IMR-90 (cell line): ENCODE measurements at regions not wholly inside any gene's neighbourhood (a gene's known extent, or its start where the extent isn't known, plus 50 kb on each side); places are given as distances from the start of the nearest gene placed in this dataset.

Experiments used
- ATAC-seq: fragments of 200-7000 bp; cut with Tn5 transposase; 2 replicates; pipeline ENCODE4 v1.9.1; 2020; ENCODE audit warnings: low read depth, mild to moderate bottlenecking, moderate library complexity
- BruUV-seq: library from RNA; stranded (reverse); fragments of 400-500 nt; replicated peaks from 2 replicates; lab custom pipeline; 2021; lab: Mats Ljungman, UMichigan
- CTCF ChIA-PET: fragments of 300-600 bp; formaldehyde crosslinking; extraction: SDS; loops from one replicate; lab custom pipeline; 2021; ENCODE audit warnings: antibody characterized with exemption; lab: Yijun Ruan, JAX
- POLR2A ChIA-PET: fragments of 300-600 bp; sonication (Branson Sonifier 250); formaldehyde crosslinking; loops from one replicate; lab custom pipeline; 2022; ENCODE audit warnings: antibody characterized with exemption; ENCODE audit not compliant: unreplicated experiment; lab: Charles Lee
- DNase-seq: peaks from one replicate; pipeline ENCODE4 v3.0.0; 2013
- H2AFZ ChIP-seq: replicated peaks from 2 replicates; pipeline ENCODE3; 2013; ENCODE audit warnings: low read length, mild to moderate bottlenecking; ENCODE audit not compliant: poor library complexity
- H2AK5ac ChIP-seq: 2 replicates; pipeline ENCODE4 v1.6.1; 2013; ENCODE audit warnings: low read depth, low read length, inconsistent platforms
- H2AK9ac ChIP-seq: replicated peaks from 2 replicates; pipeline ENCODE3; 2013; ENCODE audit warnings: mild to moderate bottlenecking, low read depth, low read length, moderate library complexity; ENCODE audit not compliant: poor library complexity
- H2BK120ac ChIP-seq: 2 replicates; pipeline ENCODE4 v1.6.1; 2013; ENCODE audit warnings: low read depth, low read length, inconsistent platforms
- H2BK15ac ChIP-seq: 3 replicates; pipeline ENCODE4 v1.6.1; 2013; ENCODE audit warnings: low read depth, low read length, inconsistent platforms
- H2BK20ac ChIP-seq: 2 replicates; pipeline ENCODE4 v1.6.1; 2013; ENCODE audit warnings: low read depth, mild to moderate bottlenecking, inconsistent platforms, low read length, moderate library complexity
- H2BK5ac ChIP-seq: 2 replicates; pipeline ENCODE4 v1.6.1; 2013; ENCODE audit warnings: mild to moderate bottlenecking, low read depth, low read length, inconsistent platforms; ENCODE audit not compliant: poor library complexity, severe bottlenecking
- H3K14ac ChIP-seq: replicated peaks from 2 replicates; pipeline ENCODE4 v1.6.1; 2013; ENCODE audit warnings: low read depth, low read length, inconsistent platforms
- H3K18ac ChIP-seq: 2 replicates; pipeline ENCODE4 v1.6.1; 2013; ENCODE audit warnings: low read depth, low read length, control low read depth
- H3K23ac ChIP-seq: 2 replicates; pipeline ENCODE4 v1.6.1; 2013; ENCODE audit warnings: low read depth, low read length, inconsistent platforms
- H3K27ac ChIP-seq: 2 replicates; pipeline ENCODE4 v1.5.1; 2013; ENCODE audit warnings: mild to moderate bottlenecking, control low read depth, low read length; ENCODE audit not compliant: insufficient read depth
- H3K27me3 ChIP-seq: 2 replicates; pipeline ENCODE4 v1.6.1; 2013; ENCODE audit warnings: low read length; ENCODE audit not compliant: control insufficient read depth, insufficient read depth
- H3K36me3 ChIP-seq: 2 replicates; pipeline ENCODE4 v1.6.1; 2013; ENCODE audit warnings: low read length, mixed read lengths; ENCODE audit not compliant: control insufficient read depth, insufficient read depth
- H3K4ac ChIP-seq: 2 replicates; pipeline ENCODE4 v1.6.1; 2013; ENCODE audit warnings: low read depth, low read length, inconsistent platforms
- H3K4me1 ChIP-seq: 2 replicates; pipeline ENCODE4 v1.6.1; 2013; ENCODE audit warnings: low read length, mixed read lengths; ENCODE audit not compliant: control insufficient read depth, insufficient read depth
- H3K4me2 ChIP-seq: 2 replicates; pipeline ENCODE4 v1.6.1; 2013; ENCODE audit warnings: low read depth, mild to moderate bottlenecking, control low read depth, low read length, moderate library complexity
- H3K4me3 ChIP-seq: 2 replicates; pipeline ENCODE4 v1.5.1; 2013; ENCODE audit warnings: low read depth, mild to moderate bottlenecking, control low read depth, low read length, moderate library complexity; ENCODE audit not compliant: insufficient read depth
- H3K56ac ChIP-seq: 2 replicates; pipeline ENCODE4 v1.6.1; 2013; ENCODE audit warnings: low read length, inconsistent platforms; ENCODE audit not compliant: insufficient read depth; ENCODE audit errors: extremely low read depth
- H3K79me1 ChIP-seq, 2 experiments: 2 replicates each; pipeline ENCODE4 v1.6.1; 2013; ENCODE audit warnings: low read length in 2 of 2, inconsistent platforms in 1 of 2, low read depth in 1 of 2
- H3K9ac ChIP-seq: 2 replicates; pipeline ENCODE4 v1.6.1; 2013; ENCODE audit warnings: low read depth, low read length, control low read depth
- H3K9me1 ChIP-seq: 2 replicates; pipeline ENCODE4 v1.6.1; 2013; ENCODE audit warnings: low read length, inconsistent platforms; ENCODE audit not compliant: insufficient read depth
- H3K9me3 ChIP-seq: 2 replicates; pipeline ENCODE4 v1.6.1; 2013; ENCODE audit warnings: low read length; ENCODE audit not compliant: control insufficient read depth, insufficient read depth
- H4K20me1 ChIP-seq: 2 replicates; pipeline ENCODE4 v1.6.1; 2013; ENCODE audit warnings: low read length, inconsistent platforms; ENCODE audit not compliant: insufficient read depth
- H4K5ac ChIP-seq: 2 replicates; pipeline ENCODE4 v1.6.1; 2013; ENCODE audit warnings: mild to moderate bottlenecking, low read depth, low read length, control low read depth
- H4K8ac ChIP-seq, 2 experiments: 2 replicates each; pipeline ENCODE4 v1.6.1; 2013; ENCODE audit warnings: low read depth in 2 of 2, low read length in 2 of 2, control low read depth in 1 of 2, inconsistent platforms in 1 of 2
- H4K91ac ChIP-seq: 2 replicates; pipeline ENCODE4 v1.6.1; 2013; ENCODE audit warnings: low read depth, low read length, inconsistent platforms; ENCODE audit not compliant: insufficient read depth
- BHLHE40 ChIP-seq: fragments of 150-350 bp; IDR thresholded peaks from 2 replicates; pipeline ENCODE4 v1.6.1; 2016; ENCODE audit warnings: mild to moderate bottlenecking, low read depth, low read length
- CEBPB ChIP-seq: IDR thresholded peaks from 2 replicates; pipeline ENCODE4 v1.6.1; 2012; ENCODE audit warnings: low read depth, low read length, improper control_type of control experiment
- FOS ChIP-seq: fragments of 150-350 bp; IDR thresholded peaks from 2 replicates; pipeline ENCODE4 v1.6.1; 2016; ENCODE audit warnings: low read depth, low read length
- MAFK ChIP-seq: IDR thresholded peaks from 2 replicates; pipeline ENCODE4 v1.6.1; 2012; ENCODE audit warnings: low read depth, low read length, improper control_type of control experiment
- MXI1 ChIP-seq: IDR thresholded peaks from 2 replicates; pipeline ENCODE4 v1.6.1; 2012; ENCODE audit warnings: low read depth, mild to moderate bottlenecking, low read length, moderate library complexity, borderline replicate concordance
- NFE2L2 ChIP-seq: fragments of 150-350 bp; IDR thresholded peaks from 2 replicates; pipeline ENCODE4 v1.6.1; 2016; ENCODE audit warnings: low read depth, mild to moderate bottlenecking, low read length
- POLR2A ChIP-seq: IDR thresholded peaks from 2 replicates; pipeline ENCODE4 v1.6.1; 2012; ENCODE audit warnings: mild to moderate bottlenecking, low read depth, low read length
- RAD21 ChIP-seq: IDR thresholded peaks from 2 replicates; pipeline ENCODE4 v1.6.1; 2012; ENCODE audit warnings: low read length, improper control_type of control experiment
- RCOR1 ChIP-seq: IDR thresholded peaks from 2 replicates; pipeline ENCODE4 v1.6.1; 2012; ENCODE audit warnings: mild to moderate bottlenecking, low read length, improper control_type of control experiment; ENCODE audit not compliant: insufficient replicate concordance
- RFX5 ChIP-seq: IDR thresholded peaks from 2 replicates; pipeline ENCODE4 v1.8.0; 2012; ENCODE audit warnings: low read depth, mild to moderate bottlenecking, low read length, moderate library complexity
- SMC3 ChIP-seq: fragments of 150-350 bp; IDR thresholded peaks from 2 replicates; pipeline ENCODE4 v1.6.1; 2016; ENCODE audit warnings: low read depth, mild to moderate bottlenecking, antibody characterized with exemption, low read length, moderate library complexity
- WGBS, 2 experiments: methylation state at CpG; one replicate each; pipeline versions ENCODE4 v1.1.5 to v1.1.7; 2013; ENCODE audit warnings: missing lambda C conversion rate in 2 of 2; ENCODE audit not compliant: insufficient read length in 1 of 2; ENCODE audit errors: extremely low coverage in 2 of 2; 5-methylcytosine and 5-hydroxymethylcytosine counted together
- dilution Hi-C: fragments of 300-500 bp; cut with HindIII; formaldehyde crosslinking; loops from one replicate; pipeline ENCODE4 v1.14.3; 2018; ENCODE audit warnings: low sequenced_read_pairs; ENCODE audit not compliant: unreplicated experiment
- in situ Hi-C: fragments of 300-500 bp; cut with MboI; formaldehyde crosslinking; loops from 3 replicates; pipeline ENCODE4 v1.14.3; 2019; ENCODE audit warnings: low sequenced_read_pairs, inconsistent platforms, mixed read lengths
- intact Hi-C: fragments of 100-400 bp; cut with micrococcal nuclease; formaldehyde crosslinking; loops from 2 replicates; pipeline ENCODE4 v1.10.0; 2022
- TF ChIP-seq, protein P1 (sequence below): fragments of 150-350 bp; IDR thresholded peaks from 2 replicates; pipeline ENCODE4 v1.6.1; 2017; ENCODE audit warnings: mild to moderate bottlenecking, antibody characterized with exemption, low read length, low read depth

DNA sequence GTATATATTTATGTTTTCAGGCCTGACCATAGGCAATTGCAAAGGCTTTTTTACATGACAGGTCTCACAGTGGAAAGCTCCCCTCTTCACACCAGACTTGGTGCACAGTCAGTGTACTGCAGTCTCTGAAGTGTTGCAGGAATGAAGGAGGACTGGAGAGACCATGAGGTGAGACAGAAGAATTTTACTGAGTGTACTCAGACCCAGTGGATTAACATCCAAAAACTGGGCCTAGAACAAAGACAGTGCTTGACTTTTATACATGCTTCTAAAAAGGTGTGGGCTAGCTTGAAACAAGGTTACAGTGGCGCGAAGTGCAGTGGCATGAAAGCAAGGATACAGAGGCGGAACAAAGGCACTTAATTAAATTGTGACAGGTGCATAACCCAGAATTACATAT lies 822.9 kb downstream of the RAPGEF2 start:
- Histone ChIP-seq H2BK5ac (no peak overlapping the region), H3K9me1 (no peaks in the 10 kb centered on the region), H4K5ac (no peak overlapping the region), H3K9me3 (peaks cover 11% of the 10 kb centered on the region), H3K9ac (no peak overlapping the region), H3K18ac (no peak overlapping the region), H4K20me1 (no peaks in the 10 kb centered on the region), H3K56ac (no peak overlapping the region), H3K27ac (no peak overlapping the region), H3K4ac (no peak overlapping the region), H3K14ac (no peak overlapping the region), H2BK120ac (no peak overlapping the region), H3K36me3 (no peaks in the 10 kb centered on the region), H3K4me3 (no peak overlapping the region), H4K91ac (no peak overlapping the region), H2AFZ (no peak overlapping the region), H3K4me2 (no peak overlapping the region), H3K27me3 (no peaks in the 10 kb centered on the region), H3K23ac (no peak overlapping the region), H3K79me1 (no peaks in the 10 kb centered on the region), H2BK20ac (no peak overlapping the region), H4K8ac (no peak overlapping the region), H3K4me1 (no peaks in the 10 kb centered on the region), H2BK15ac (no peak overlapping the region), H2AK9ac (no peak overlapping the region), H2AK5ac (no peak overlapping the region)
- POLR2A ChIA-PET = no interaction called here
- BruUV-seq = no TSS peak
- no peak for DNase-seq
- ATAC-seq = no peak
- WGBS, 2 experiments = 43% methylated on average over 1 of the region's 3 CpGs; no CpG with 5 or more reads in 1 of the 2 experiments
- in situ Hi-C loops = no loop called here
- no peak for TF ChIP-seq FOS
- no peak for TF ChIP-seq SMC3
- TF ChIP-seq RAD21 = no peak
- no peak for TF ChIP-seq CEBPB
- no peak for TF ChIP-seq RCOR1
- TF ChIP-seq BHLHE40 = no peak
- no peak for TF ChIP-seq RFX5
- TF ChIP-seq POLR2A = no peak
- no peak for TF ChIP-seq NFE2L2
- TF ChIP-seq, protein P1, sequence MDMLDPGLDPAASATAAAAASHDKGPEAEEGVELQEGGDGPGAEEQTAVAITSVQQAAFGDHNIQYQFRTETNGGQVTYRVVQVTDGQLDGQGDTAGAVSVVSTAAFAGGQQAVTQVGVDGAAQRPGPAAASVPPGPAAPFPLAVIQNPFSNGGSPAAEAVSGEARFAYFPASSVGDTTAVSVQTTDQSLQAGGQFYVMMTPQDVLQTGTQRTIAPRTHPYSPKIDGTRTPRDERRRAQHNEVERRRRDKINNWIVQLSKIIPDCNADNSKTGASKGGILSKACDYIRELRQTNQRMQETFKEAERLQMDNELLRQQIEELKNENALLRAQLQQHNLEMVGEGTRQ = no peak
- no peak for TF ChIP-seq MXI1
- no peak for TF ChIP-seq MAFK
- dilution Hi-C loops = no loop called here
- CTCF ChIA-PET = no interaction called here
- intact Hi-C loops = no loop called here
